HCT116 (cell line): ENCODE measurements at regions not wholly inside any gene's neighbourhood (a gene's known extent, or its start where the extent isn't known, plus 50 kb on each side); places are given as distances from the start of the nearest gene placed in this dataset.

Experiments used
- ATAC-seq: fragments of 200-7000 bp; cut with Tn5 transposase; 2 replicates; pipeline ENCODE4 v1.9.1; 2020; ENCODE audit warnings: mild to moderate bottlenecking, moderate library complexity
- BruUV-seq: library from RNA; stranded (reverse); fragments of 400-500 nt; replicated peaks from 2 replicates; lab custom pipeline; 2021; lab: Mats Ljungman, UMichigan
- CTCF ChIA-PET: fragments of 300-600 bp; sonication (Branson Sonifier 250); formaldehyde crosslinking; loops from one replicate; lab custom pipeline; 2021; ENCODE audit warnings: antibody characterized with exemption; lab: Charles Lee
- POLR2A ChIA-PET: fragments of 300-600, 350-600 bp; sonication (Branson Sonifier 250); formaldehyde crosslinking; loops from one replicate; lab custom pipeline; 2021; ENCODE audit warnings: antibody characterized with exemption; lab: Charles Lee
- RAD21 ChIA-PET, 2 experiments: fragments of 300-600 bp; sonication (Branson Sonifier 250); formaldehyde crosslinking; loops; one replicate each; lab custom pipeline; 2023; ENCODE audit warnings: low total read pairs in 2 of 2; ENCODE audit not compliant: uncharacterized antibody in 2 of 2, unreplicated experiment in 2 of 2, low non-redundant PET in 1 of 2; lab: Charles Lee
- DNase-seq: peaks from one replicate; pipeline ENCODE4 v3.0.0-alpha.2; 2010; ENCODE audit warnings: low read depth, low spot score
- H2AFZ ChIP-seq: fragments of 200-600 bp; shearing (Covaris generic), sonication (generic); 2 replicates; pipeline ENCODE4 v1.6.1; 2017; ENCODE audit warnings: low read depth, mixed run types, mixed read lengths, antibody characterized with exemption, low read length; ENCODE audit not compliant: poor library complexity, severe bottlenecking
- H3K27ac ChIP-seq: 2 replicates; pipeline ENCODE4 v1.5.1; 2012; ENCODE audit warnings: low read depth, low read length
- H3K27me3 ChIP-seq: fragments of 200-600 bp; sonication (generic); 2 replicates; pipeline ENCODE4 v1.6.1; 2016; ENCODE audit warnings: mixed run types, low read length, mixed read lengths; ENCODE audit not compliant: insufficient read depth
- H3K36me3 ChIP-seq, 2 experiments: fragments of 200-500 bp in 1 of 2; fragments of 200-600 bp in 1 of 2; sonication (Bioruptor generic) in 1 of 2; sonication (generic) in 1 of 2; 2 replicates each; pipeline versions ENCODE4 v1.5.1 to v1.6.1; 2014 to 2016; ENCODE audit warnings: low read length in 2 of 2, inconsistent platforms in 1 of 2, mixed read lengths in 1 of 2, mixed run types in 1 of 2; ENCODE audit not compliant: insufficient read depth in 2 of 2, control insufficient read depth in 1 of 2
- H3K4me1 ChIP-seq, 2 experiments: fragments of 200-600 bp in 1 of 2; sonication (generic) in 1 of 2; 2 replicates each; pipeline versions ENCODE4 v1.5.1 to v1.6.1; 2012 to 2017; ENCODE audit warnings: low read length in 2 of 2, inconsistent platforms in 1 of 2, mild to moderate bottlenecking in 1 of 2, mixed read lengths in 1 of 2, mixed run types in 1 of 2, moderate library complexity in 1 of 2; ENCODE audit not compliant: insufficient read depth in 2 of 2, control insufficient read depth in 1 of 2
- H3K4me2 ChIP-seq: fragments of 200-600 bp; sonication (generic); 2 replicates; pipeline ENCODE4 v1.6.1; 2017; ENCODE audit warnings: mixed run types, low read length, mixed read lengths
- H3K4me3 ChIP-seq, 2 experiments: fragments of 200-600 bp in 1 of 2; sonication (generic) in 1 of 2; replicated peaks in 1 of 2; 2 replicates each; pipeline ENCODE4 v1.5.1; 2011 to 2016; ENCODE audit warnings: low read length in 2 of 2, control low read depth in 1 of 2, low read depth in 1 of 2, mild to moderate bottlenecking in 1 of 2, mixed read lengths in 1 of 2, mixed run types in 1 of 2
- H3K79me2 ChIP-seq: fragments of 200-600 bp; sonication (generic); 2 replicates; pipeline ENCODE4 v1.6.1; 2017; ENCODE audit warnings: mild to moderate bottlenecking, mixed run types, low read length, moderate library complexity, mixed read lengths; ENCODE audit not compliant: insufficient read depth
- H3K9ac ChIP-seq: fragments of 200-600 bp; sonication (generic); 2 replicates; pipeline ENCODE4 v1.6.1; 2016; ENCODE audit warnings: low read length, mixed read lengths
- H3K9me2 ChIP-seq: fragments of 200-600 bp; sonication (generic), shearing (Covaris generic); 2 replicates; pipeline ENCODE4 v1.6.1; 2017; ENCODE audit warnings: mixed run types, mild to moderate bottlenecking, moderate library complexity; ENCODE audit not compliant: insufficient read depth
- H3K9me3 ChIP-seq, 2 experiments: fragments of 200-500 bp in 1 of 2; fragments of 200-600 bp in 1 of 2; sonication (Bioruptor generic) in 1 of 2; sonication (generic) in 1 of 2; 2 replicates each; pipeline ENCODE4 v1.6.1; 2014 to 2017; ENCODE audit warnings: low read length in 2 of 2, mixed read lengths in 2 of 2, inconsistent platforms in 1 of 2, low read depth in 1 of 2, mild to moderate bottlenecking in 1 of 2, mixed run types in 1 of 2, moderate library complexity in 1 of 2; ENCODE audit not compliant: control insufficient read depth in 1 of 2, insufficient read depth in 1 of 2
- H4K20me1 ChIP-seq: fragments of 200-600 bp; sonication (generic), shearing (Covaris generic); 2 replicates; pipeline ENCODE4 v1.6.1; 2017; ENCODE audit warnings: mixed run types, mild to moderate bottlenecking, moderate library complexity; ENCODE audit not compliant: insufficient read depth
- ATF3 ChIP-seq: IDR thresholded peaks from 2 replicates; pipeline ENCODE4 v1.6.1; 2012
- CBX3 ChIP-seq: IDR thresholded peaks from 2 replicates; pipeline ENCODE4 v1.6.1; 2012; ENCODE audit warnings: low read depth
- CEBPB ChIP-seq: IDR thresholded peaks from 2 replicates; pipeline ENCODE4 v1.6.1; 2012; ENCODE audit warnings: low read depth
- ELF1 ChIP-seq: IDR thresholded peaks from 2 replicates; pipeline ENCODE4 v1.6.1; 2012; ENCODE audit warnings: low read depth, borderline replicate concordance
- EZH2 ChIP-seq: fragments of 200-600 bp; sonication (generic); IDR thresholded peaks from 2 replicates; pipeline ENCODE4 v1.6.1; 2017; ENCODE audit warnings: antibody characterized with exemption, mixed run types
- EZH2phosphoT487 ChIP-seq: fragments of 200-600 bp; IDR thresholded peaks from 2 replicates; pipeline ENCODE4 v1.6.1; 2018; ENCODE audit warnings: antibody characterized with exemption, borderline replicate concordance
- FOSL1 ChIP-seq: IDR thresholded peaks from 2 replicates; pipeline ENCODE4 v1.6.1; 2012; ENCODE audit warnings: low read depth
- JUND ChIP-seq: IDR thresholded peaks from 2 replicates; pipeline ENCODE4 v1.6.1; 2012
- POLR2A ChIP-seq: IDR thresholded peaks from 2 replicates; pipeline ENCODE4 v1.7.0; 2011; ENCODE audit warnings: borderline replicate concordance; ENCODE audit not compliant: insufficient read depth, insufficient read length; ENCODE audit errors: extremely low read depth
- POLR2AphosphoS5 ChIP-seq: IDR thresholded peaks from 2 replicates; pipeline ENCODE4 v1.6.1; 2011; ENCODE audit warnings: mild to moderate bottlenecking, low read depth, low read length, moderate library complexity
- REST ChIP-seq: IDR thresholded peaks from 2 replicates; pipeline ENCODE4 v1.6.1; 2012; ENCODE audit warnings: low read depth
- SIN3A ChIP-seq: IDR thresholded peaks from 2 replicates; pipeline ENCODE4 v1.6.1; 2012; ENCODE audit warnings: low read depth
- SP1 ChIP-seq: IDR thresholded peaks from 2 replicates; pipeline ENCODE4 v1.6.1; 2012; ENCODE audit warnings: low read depth
- SRF ChIP-seq: IDR thresholded peaks from 2 replicates; pipeline ENCODE4 v1.6.1; 2012; ENCODE audit warnings: low read depth
- TCF7L2 ChIP-seq: IDR thresholded peaks from 2 replicates; pipeline ENCODE4 v1.7.0; 2011; ENCODE audit warnings: borderline replicate concordance, inconsistent platforms; ENCODE audit not compliant: insufficient read depth, insufficient read length; ENCODE audit errors: extremely low read depth
- YY1 ChIP-seq: IDR thresholded peaks from 2 replicates; pipeline ENCODE4 v1.6.1; 2011; ENCODE audit warnings: low read length, low read depth, moderate library complexity, mild to moderate bottlenecking; ENCODE audit not compliant: insufficient replicate concordance; ENCODE audit errors: extremely low read depth
- ZFX ChIP-seq: fragments of 450-650 bp; IDR thresholded peaks from 2 replicates; pipeline ENCODE4 v1.6.1; 2017
- ZNF274 ChIP-seq: fragments of 200-500 bp; sonication (Bioruptor generic); IDR thresholded peaks from 2 replicates; pipeline ENCODE4 v1.6.1; 2014; ENCODE audit warnings: mild to moderate bottlenecking, low read depth, low read length, inconsistent platforms
- intact Hi-C: fragments of 100-400 bp; cut with micrococcal nuclease; formaldehyde crosslinking; loops from 2 replicates; pipeline ENCODE4 v1.10.0; 2022
- TF ChIP-seq, protein P1 (sequence below): IDR thresholded peaks from 2 replicates; pipeline ENCODE4 v1.6.1; 2011; ENCODE audit warnings: mild to moderate bottlenecking, low read length, moderate library complexity; ENCODE audit not compliant: insufficient replicate concordance; ENCODE audit errors: extremely low read depth

DNA sequence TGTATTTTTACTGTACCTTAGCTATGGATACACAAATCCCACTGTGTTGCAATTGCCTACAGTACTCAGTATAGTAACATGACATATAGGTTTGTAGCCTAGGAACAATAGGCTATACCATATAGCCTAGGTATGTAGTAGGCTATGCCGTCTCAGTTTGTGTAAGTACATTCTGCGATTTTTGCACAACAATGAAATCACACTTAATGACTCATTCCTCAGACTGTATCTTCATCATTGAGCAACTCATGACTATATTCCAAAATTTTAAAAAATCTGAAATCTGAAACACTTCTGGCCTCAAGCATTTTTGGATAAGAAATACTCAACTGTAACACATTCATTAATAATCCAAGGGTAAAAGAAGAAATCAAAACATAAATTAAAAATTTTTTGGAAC is 666.8 kb upstream of the GRAMD2B start:
- BruUV-seq = no TSS peak
- no peaks in the 10 kb centered on the region for H3K79me2 ChIP-seq
- H3K4me2 ChIP-seq = no peak overlapping the region
- no peak overlapping the region for H3K9ac ChIP-seq
- no peak for ATAC-seq
- H3K9me2 ChIP-seq = no peaks in the 10 kb centered on the region
- H2AFZ ChIP-seq = no peak overlapping the region
- H3K9me3 ChIP-seq = no peaks in the 10 kb centered on the region
- no peaks in the 10 kb centered on the region for H3K27me3 ChIP-seq
- intact Hi-C loops = no loop called here
- RAD21 ChIA-PET = no interaction called here
- TF ChIP-seq FOSL1 (no peak), ELF1 (no peak), SP1 (no peak), JUND (no peak), ZFX (no peak), POLR2A (no peak), ATF3 (no peak), TCF7L2 (no peak), CBX3 (no peak), EZH2 (no peak), CEBPB (no peak), POLR2AphosphoS5 (no peak), REST (no peak), YY1 (no peak), ZNF274 (no peak), SIN3A (no peak), EZH2phosphoT487 (no peak), SRF (no peak)
- TF ChIP-seq, protein P1, sequence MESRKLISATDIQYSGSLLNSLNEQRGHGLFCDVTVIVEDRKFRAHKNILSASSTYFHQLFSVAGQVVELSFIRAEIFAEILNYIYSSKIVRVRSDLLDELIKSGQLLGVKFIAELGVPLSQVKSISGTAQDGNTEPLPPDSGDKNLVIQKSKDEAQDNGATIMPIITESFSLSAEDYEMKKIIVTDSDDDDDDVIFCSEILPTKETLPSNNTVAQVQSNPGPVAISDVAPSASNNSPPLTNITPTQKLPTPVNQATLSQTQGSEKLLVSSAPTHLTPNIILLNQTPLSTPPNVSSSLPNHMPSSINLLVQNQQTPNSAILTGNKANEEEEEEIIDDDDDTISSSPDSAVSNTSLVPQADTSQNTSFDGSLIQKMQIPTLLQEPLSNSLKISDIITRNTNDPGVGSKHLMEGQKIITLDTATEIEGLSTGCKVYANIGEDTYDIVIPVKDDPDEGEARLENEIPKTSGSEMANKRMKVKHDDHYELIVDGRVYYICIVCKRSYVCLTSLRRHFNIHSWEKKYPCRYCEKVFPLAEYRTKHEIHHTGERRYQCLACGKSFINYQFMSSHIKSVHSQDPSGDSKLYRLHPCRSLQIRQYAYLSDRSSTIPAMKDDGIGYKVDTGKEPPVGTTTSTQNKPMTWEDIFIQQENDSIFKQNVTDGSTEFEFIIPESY = no peak
- no peaks in the 10 kb centered on the region for H4K20me1 ChIP-seq
- no peak for DNase-seq
- no peak overlapping the region for H3K4me3 ChIP-seq
- H3K27ac ChIP-seq = no peak overlapping the region
- H3K36me3 ChIP-seq = no peaks in the 10 kb centered on the region
- CTCF ChIA-PET = no interaction called here
- H3K4me1 ChIP-seq = no peaks in the 10 kb centered on the region; a peak in 1 of 4 replicates
- POLR2A ChIA-PET = no interaction called here
